ENCODE measurements at regions not wholly inside any gene's neighbourhood (a gene's known extent, or its start where the extent isn't known, plus 50 kb on each side); places are given as distances from the start of the nearest gene placed in this dataset.
"Not testable (repeated sequence)": the region's sequence is repeated elsewhere in the genome, so short reads cannot be mapped to it uniquely, and the experiment has no call there.

DNA sequence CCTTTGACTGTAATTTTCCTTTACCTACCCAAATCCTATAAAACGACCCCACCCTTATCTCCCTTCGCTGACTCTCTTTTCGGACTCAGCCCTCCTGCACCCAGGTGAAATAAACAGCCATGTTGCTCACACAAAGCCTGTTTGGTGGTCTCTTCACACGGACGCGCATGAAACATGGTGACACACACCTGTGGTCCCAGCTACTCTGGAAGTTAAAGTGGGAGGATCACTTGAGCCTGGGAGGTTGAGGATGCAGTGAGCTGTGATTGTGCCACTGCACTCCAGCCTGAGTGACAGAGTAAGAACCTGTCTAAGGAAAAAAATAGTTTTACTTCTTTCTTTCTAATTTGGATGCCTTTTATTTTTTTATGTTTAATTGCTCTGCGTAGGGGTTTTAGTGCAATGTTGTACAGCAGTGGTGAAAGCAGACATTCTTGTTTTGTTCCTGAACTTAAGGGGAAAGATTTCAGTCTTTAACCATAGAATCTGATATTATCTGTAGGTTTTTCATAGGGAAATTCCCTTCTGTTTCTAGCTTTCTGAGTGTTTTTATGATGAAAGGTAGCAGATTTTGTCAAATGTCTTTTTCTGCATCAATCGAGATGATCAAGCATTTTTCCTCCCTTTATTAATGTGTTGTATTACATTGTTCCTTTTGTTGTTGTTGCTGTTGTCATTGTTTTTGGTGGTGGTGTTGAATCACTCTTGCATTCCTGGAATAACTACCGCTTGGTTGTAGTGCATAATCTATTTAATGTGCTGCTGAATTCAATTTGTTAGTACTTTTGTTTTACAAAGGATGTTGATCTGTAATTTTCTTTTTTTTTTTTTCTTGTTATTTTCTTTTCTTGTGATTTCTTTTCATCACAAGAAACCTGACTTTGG is 497.4 kb downstream of the DISC1 start:
- no peak for ATAC-seq
- Histone ChIP-seq H3K9me1 (ENCODE audit: control insufficient read depth, insufficient read depth, low read length) (no peaks in the 10 kb centered on the region), H3K9ac (ENCODE audit: insufficient read depth in 1 of 2, low read depth in 2 of 2, low read length in 2 of 2) (no peak overlapping the region), H3K36me3 (ENCODE audit: control insufficient read depth, insufficient read depth, low read length) (no peaks in the 10 kb centered on the region), H3K4me3 (no peak overlapping the region), H4K20me1 (replicated peaks; ENCODE audit: control insufficient read depth, insufficient read depth, low read length) (no peaks in the 10 kb centered on the region), H3K4me2 (ENCODE audit: insufficient read depth, low read length) (no peak overlapping the region), H2AFZ (ENCODE audit: low read depth, low read length) (no peak overlapping the region), H3K27me3 (ENCODE audit: control insufficient read depth in 2 of 2, insufficient read depth in 2 of 2, low read length in 2 of 2) (no peaks in the 10 kb centered on the region), H3K9me3 (replicated peaks; ENCODE audit: control insufficient read depth, insufficient read depth, low read depth, low read length) (no peaks in the 10 kb centered on the region), H3K4me1 (replicated peaks in 1 of 2; ENCODE audit: control insufficient read depth in 2 of 2, insufficient read depth in 2 of 2, low read length in 2 of 2) (no peaks in the 10 kb centered on the region), H3K79me2 (ENCODE audit: control insufficient read depth, insufficient read depth, low read length) (no peaks in the 10 kb centered on the region), H3K27ac (ENCODE audit: extremely low read depth, low read depth, low read length) (no peak overlapping the region)
- CTCF ChIA-PET (ENCODE audit: low intra/inter-chr PET ratio) = no interaction called here
- no peak for FAIRE-seq
- TF ChIP-seq POLR2A (conservative IDR thresholded peaks at IDR 0.05) (no peak), PTTG1 (tag; IDR thresholded peaks at IDR 0.05; ENCODE audit: low read depth) (no peak), XRCC4 (IDR thresholded peaks at IDR 0.05; ENCODE audit: extremely low read depth, insufficient read depth, insufficient read length) (no peak), PCBP2 (IDR thresholded peaks at IDR 0.05; ENCODE audit: low read depth, low read length, poor library complexity, severe bottlenecking) (no peak), ZFP1 (CRISPR knock-in tag; IDR thresholded peaks at IDR 0.05) (no peak), CREM (IDR thresholded peaks at IDR 0.05; ENCODE audit: low read depth) (no peak), NELFE (IDR thresholded peaks at IDR 0.05; ENCODE audit: insufficient read depth, insufficient read length) (no peak), ETV1 (tag; conservative IDR thresholded peaks at IDR 0.05; ENCODE audit: low read depth) (no peak), ELF1 (tag; IDR thresholded peaks at IDR 0.05) (no peak), ZKSCAN8 (CRISPR knock-in tag; IDR thresholded peaks at IDR 0.05) (no peak), ZFX (CRISPR knock-in tag; IDR thresholded peaks at IDR 0.05) (no peak)
- TF ChIP-seq, protein P1, sequence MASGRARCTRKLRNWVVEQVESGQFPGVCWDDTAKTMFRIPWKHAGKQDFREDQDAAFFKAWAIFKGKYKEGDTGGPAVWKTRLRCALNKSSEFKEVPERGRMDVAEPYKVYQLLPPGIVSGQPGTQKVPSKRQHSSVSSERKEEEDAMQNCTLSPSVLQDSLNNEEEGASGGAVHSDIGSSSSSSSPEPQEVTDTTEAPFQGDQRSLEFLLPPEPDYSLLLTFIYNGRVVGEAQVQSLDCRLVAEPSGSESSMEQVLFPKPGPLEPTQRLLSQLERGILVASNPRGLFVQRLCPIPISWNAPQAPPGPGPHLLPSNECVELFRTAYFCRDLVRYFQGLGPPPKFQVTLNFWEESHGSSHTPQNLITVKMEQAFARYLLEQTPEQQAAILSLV (tag; IDR thresholded peaks at IDR 0.05) = no peak
- TF ChIP-seq, protein P2, sequence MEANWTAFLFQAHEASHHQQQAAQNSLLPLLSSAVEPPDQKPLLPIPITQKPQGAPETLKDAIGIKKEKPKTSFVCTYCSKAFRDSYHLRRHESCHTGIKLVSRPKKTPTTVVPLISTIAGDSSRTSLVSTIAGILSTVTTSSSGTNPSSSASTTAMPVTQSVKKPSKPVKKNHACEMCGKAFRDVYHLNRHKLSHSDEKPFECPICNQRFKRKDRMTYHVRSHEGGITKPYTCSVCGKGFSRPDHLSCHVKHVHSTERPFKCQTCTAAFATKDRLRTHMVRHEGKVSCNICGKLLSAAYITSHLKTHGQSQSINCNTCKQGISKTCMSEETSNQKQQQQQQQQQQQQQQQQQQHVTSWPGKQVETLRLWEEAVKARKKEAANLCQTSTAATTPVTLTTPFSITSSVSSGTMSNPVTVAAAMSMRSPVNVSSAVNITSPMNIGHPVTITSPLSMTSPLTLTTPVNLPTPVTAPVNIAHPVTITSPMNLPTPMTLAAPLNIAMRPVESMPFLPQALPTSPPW (CRISPR knock-in tag; IDR thresholded peaks at IDR 0.05) = no peak
- no peak for DNase-seq (ENCODE audit: extremely low read depth in 1 of 4, low spot score in 3 of 4)
- BruUV-seq (replicated peaks) = no TSS peak
- intact Hi-C loops (cut with micrococcal nuclease) (no loop called here), in situ Hi-C loops (cut with MboI) (no loop called here)
- POLR2A ChIA-PET = no interaction called here
- under 1% methylated on average over 8 of the region's 9 CpGs for WGBS (ENCODE audit: insufficient coverage, low coverage, missing lambda C conversion rate)

DNA sequence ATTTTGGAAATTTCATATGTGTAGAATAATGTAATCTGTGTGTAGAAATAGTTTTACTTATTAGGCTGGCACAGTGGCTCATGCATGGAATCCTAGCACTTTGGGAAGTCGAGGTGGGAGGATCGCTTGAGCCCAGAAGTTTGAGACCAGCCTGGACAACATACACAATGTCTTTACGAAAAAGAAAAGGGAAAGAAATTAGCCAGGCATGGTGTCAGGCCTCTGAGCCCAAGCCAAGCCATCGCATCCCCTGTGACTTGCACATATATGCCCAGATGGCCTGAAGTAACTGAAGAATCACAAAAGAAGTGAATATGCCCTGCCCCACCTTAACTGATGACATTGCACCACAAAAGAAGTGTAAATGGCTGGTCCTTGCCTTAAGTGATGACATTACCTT is 491.3 kb downstream of the DISC1 start:
- ATAC-seq; DNase-seq (ENCODE audit: extremely low read depth in 1 of 4, low spot score in 3 of 4); in situ Hi-C loops (cut with MboI); intact Hi-C loops (cut with micrococcal nuclease); H3K4me1 ChIP-seq (replicated peaks in 1 of 2; ENCODE audit: control insufficient read depth in 2 of 2, insufficient read depth in 2 of 2, low read length in 2 of 2); H2AFZ ChIP-seq (ENCODE audit: low read depth, low read length); H3K79me2 ChIP-seq (ENCODE audit: control insufficient read depth, insufficient read depth, low read length); H4K20me1 ChIP-seq (replicated peaks; ENCODE audit: control insufficient read depth, insufficient read depth, low read length); H3K9me3 ChIP-seq (replicated peaks; ENCODE audit: control insufficient read depth, insufficient read depth, low read depth, low read length); BruUV-seq (replicated peaks); H3K9ac ChIP-seq (ENCODE audit: insufficient read depth in 1 of 2, low read depth in 2 of 2, low read length in 2 of 2); H3K4me3 ChIP-seq; H3K36me3 ChIP-seq (ENCODE audit: control insufficient read depth, insufficient read depth, low read length); H3K9me1 ChIP-seq (ENCODE audit: control insufficient read depth, insufficient read depth, low read length); H3K27ac ChIP-seq (ENCODE audit: extremely low read depth, low read depth, low read length); H3K27me3 ChIP-seq (ENCODE audit: control insufficient read depth in 2 of 2, insufficient read depth in 2 of 2, low read length in 2 of 2); FAIRE-seq; POLR2A ChIA-PET; CTCF ChIA-PET (ENCODE audit: low intra/inter-chr PET ratio); H3K4me2 ChIP-seq (ENCODE audit: insufficient read depth, low read length): not testable (repeated sequence)
- 0% methylated on average over 4 of the region's 4 CpGs for WGBS (ENCODE audit: insufficient coverage, low coverage, missing lambda C conversion rate)

Data from K562 (cell line).